Activated CD4-positive, alpha-beta T cell treated with anti-CD3 and anti-CD28 coated beads, Interleukin-2, amount 50 U/mL, for 48 hours (primary cell): ENCODE measurements at regions not wholly inside any gene's neighbourhood (a gene's known extent, or its start where the extent isn't known, plus 50 kb on each side); places are given as distances from the start of the nearest gene placed in this dataset.
"Not testable (repeated sequence)": the region's sequence is repeated elsewhere in the genome, so short reads cannot be mapped to it uniquely, and the experiment has no call there.

ENCODE experiments used
- DNase-seq, 2 experiments: peaks; one replicate each; pipeline ENCODE4 v3.0.0-alpha.2; 2020

DNA sequence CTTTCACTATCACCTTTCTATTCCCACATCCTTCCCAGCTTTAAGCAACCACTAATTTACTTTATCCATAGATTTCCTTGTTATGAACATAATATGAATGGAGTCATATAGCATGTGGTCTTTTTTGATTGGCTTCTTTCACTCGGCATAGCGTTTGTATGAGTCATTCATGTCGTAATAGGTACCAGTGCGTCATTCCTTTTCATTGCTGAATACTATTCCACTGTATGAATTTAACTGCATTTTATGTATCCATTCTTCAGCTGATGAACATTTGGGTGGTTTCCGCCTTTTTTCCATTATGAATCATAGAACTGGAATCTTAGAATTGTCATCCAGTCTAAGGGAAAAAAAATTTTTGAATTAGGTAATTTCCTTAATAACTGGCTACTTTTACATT is 411.3 kb upstream of the AUTS2 start:
- DNase-seq, result no peak

DNA sequence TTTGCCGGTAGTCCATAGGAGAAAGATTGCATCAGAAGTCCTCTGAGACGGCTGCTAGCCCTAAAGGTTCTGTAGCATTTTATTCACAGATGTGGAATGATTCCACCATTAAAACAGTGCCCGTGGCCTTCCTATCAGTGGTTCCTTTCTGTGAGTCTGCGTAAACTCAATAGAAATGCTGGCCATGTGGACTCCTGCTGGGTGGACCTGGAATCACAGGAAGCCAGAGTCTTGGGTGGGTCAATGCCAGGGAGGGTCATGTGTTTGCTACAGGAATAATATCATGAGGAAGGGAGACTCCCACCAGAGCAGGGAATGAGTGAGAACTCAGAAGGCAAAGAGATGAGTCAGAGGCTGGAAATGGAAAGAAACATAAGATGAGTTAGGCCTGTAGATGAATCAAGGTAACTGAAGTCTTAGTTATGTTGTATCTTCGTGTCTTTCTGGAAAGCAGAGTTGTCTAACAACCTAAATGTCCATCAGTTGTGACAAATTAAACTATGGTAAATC is 410.4 kb upstream of the AUTS2 start:
- no peak for DNase-seq

DNA sequence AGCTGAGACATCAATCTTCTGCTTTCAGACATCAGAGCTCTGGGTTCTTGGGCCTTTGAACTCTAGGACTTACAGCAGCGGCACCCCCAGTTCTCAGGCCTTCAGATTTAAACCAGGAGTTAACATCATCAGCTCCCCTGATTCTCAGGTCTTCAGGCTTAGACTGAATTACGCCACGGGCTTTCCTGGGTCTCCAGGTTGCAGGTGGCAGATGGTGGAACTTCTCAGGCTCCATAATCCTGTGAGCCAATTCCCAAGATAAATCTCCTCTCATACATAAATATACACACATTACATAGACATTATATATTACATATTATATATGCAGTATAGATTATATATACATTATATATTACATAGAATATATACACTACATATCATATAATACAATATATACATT is 408.9 kb upstream of the AUTS2 start:
- DNase-seq, result no peak

DNA sequence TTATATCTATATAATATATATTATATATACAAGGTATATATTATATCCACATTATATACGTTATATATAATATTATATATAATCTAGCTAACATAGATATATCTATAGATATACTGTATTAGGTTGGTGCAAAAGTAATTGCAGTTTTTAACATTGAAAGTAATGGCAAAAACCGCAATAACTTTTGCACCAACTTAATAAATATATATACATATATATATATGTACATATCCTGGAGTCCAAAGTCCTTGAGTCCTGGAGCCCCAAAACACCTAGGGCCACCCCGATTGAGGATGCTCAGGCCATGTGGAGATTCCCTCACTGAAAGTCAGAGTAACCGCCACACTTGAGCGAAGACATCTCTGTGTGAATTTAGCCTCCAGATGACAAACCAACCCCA is 408.2 kb upstream of the AUTS2 start:
- DNase-seq, result no peak

DNA sequence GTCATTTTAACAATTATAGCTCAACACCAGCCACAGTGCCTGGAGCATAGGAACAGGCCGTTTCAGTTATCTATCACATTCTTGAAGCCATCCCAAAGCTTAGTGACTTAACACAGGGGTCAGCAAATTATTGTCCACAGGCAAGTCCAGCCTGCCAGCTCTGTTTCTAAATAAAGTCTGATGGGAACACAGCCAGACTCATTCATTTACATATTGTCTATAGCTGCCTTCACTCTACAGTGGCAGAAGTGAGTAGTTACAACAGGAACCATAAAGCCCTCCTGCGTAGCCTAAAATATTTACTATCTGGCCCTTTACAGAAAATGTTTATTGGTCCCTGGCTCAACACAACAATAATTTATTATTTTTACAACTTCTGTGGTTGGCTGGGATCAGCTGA is 407.5 kb upstream of the AUTS2 start:
- no peak for DNase-seq

DNA sequence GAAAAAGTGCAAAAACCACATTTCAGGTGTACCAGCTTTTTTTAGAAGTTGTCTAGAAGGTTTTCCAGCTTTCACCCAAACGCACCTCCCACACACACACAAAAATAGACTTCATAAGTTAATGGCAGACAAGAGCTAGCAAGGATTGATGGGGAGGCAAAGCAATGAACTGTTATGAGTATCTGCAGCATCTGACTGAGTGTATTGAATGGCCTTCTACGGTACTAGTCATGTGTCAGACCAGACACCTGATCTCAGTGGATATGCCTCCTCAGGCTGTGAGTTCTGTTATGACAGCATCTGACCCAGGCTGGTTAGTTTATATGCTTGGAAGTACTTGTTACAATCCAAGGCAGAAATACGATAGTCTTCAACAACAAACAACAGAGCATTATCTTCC is 406.1 kb upstream of the AUTS2 start:
- no peak for DNase-seq

DNA sequence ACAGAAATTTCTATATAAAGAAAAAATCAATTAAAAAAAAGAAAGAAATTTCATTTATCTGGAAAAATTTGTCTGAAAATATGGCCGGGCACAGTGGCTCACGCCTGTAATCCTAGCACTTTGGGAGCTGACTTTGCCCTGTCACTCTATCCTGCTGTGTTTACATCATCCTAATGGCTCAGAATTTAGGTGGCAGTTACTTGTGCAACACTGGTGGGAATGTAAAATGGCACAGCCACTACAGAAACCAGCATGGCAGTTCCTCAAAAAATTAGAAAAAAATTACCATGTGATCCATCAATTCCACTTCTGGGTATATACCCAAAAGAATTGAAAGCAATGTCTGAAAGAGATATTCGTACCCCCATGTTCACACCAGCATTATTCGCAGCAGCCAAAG is 405.2 kb upstream of the AUTS2 start:
- DNase-seq, result no peak

DNA sequence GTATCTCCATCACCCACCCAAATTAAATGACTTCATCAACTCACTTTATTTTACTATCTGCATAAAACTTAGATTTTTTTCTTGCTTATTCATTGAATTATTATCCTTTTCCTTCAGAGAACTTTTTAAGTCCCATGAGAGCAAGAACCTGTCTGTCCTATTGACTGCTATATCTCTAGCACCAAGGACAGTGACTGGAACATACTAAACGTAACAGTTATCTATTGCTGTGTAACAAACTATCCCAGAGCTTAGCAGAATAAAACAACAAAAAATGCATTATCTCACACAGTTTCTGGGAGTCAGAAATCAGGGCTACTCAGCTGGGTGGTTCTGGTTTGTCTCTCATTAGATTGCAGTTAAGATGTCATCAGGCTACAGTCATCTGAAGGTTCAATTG is 401.7 kb upstream of the AUTS2 start:
- DNase-seq, result no peak

DNA sequence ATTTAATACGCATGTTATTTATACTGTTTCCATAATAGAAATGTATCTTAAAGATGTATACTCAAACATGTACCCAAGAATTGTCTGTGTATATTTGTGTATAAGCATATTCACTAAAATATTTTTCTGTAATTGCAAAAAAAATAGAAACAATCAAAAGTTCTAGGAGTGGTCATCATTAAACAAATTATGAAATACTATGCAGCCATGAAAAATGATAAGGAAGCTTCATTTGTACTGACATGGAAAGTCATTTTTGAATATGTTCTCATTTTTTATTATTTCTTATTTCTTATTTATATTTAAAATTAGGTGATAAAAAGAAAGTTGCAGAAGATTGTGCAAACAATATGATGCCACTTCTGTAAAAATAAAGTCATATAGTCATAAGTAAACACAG is 400.0 kb upstream of the AUTS2 start:
- DNase-seq, result no peak

DNA sequence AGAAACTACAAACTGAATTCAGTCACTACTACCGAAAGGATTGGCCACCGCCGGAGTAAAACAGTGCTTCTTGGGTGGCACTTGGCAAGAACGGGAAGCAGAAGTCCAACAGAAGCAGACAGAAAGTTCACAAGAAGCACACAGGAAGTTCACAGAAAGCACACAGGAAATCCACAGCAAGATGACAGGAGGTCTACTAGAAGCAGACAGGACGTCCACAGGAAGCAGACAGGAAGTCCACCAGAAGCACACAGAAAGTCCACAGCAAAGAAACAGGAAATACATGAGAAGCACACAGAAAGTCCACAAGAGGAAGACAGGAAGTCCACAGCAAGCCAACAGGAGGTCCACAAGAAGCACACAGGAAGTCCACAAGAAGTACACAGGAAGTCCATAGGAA is 399.2 kb upstream of the AUTS2 start:
- no peak for DNase-seq

DNA sequence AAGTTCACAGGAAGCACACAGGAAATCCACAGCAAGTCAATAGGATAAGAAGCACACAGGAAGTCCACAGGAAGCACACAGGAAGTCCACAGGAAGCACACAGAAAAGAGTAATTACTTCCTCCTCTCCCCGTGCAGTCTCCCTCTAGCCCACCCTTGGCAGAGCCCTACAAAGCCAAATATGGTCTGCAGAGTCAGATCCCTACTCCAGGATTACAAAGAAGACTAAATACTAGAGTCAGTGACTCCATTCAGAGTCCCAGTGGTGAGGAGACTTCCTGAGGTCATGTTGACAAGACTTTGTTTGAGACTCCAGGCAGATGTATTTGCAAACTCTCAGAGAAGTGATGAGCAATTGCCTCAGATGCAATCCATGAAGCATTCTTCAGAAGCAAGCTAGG is 398.6 kb upstream of the AUTS2 start:
- no peak for DNase-seq

DNA sequence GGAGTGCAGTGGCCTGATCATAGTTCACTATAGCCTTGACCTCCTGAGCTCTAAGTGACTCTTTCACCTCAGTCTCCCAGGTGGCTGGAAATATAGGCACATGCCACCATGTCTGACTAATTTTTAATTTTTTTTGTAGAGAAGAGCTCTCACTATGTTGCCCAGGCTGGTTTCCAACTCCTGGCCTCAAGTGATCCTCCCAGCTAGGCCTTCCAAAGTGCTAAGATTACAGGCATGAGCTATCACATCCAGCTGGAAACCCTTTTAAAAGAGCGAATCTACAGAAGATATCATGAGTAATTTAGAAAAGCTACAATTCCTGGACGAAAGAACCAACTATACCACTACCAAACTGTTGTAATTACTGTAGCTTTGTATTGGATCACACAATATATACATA is 394.4 kb upstream of the AUTS2 start:
- no peak for DNase-seq

DNA sequence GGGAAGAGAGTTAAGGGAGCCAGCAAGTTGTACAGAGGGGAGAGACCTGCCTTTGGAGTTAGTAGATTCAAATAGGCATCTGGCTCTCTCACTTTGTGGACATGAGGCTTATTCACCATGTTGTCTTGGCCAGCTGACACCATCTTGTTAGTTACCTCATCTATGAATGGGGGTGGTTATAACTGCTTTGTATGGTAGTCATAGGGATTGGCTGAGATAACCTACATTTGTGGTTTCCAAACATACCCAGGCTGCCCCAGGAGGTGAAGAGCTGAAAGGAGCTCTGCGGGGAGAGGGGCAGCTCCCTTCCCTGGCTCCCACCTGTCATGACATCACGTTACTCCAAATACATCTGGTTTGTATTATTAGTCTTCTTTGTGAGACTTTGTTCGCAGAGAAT is 393.3 kb upstream of the AUTS2 start:
- no peak for DNase-seq

DNA sequence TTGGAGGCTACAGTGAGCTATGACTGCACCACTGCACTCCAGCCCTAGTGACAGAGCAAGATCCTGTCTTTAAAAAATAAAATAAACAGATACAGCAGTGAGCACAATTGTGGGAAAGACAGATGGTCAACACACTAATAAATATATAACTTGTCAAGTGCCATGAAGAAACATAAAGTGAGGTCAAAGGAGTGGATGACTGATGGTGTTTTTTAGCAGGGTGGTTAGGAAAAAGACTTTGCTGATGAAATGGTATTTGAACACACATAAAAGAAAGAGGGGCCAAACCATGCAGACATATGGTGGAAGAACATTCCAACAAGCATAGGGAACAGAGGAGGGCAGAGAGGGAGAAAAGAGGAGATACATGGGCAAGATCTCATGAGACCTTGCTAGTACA is 392.7 kb upstream of the AUTS2 start:
- no peak for DNase-seq

DNA sequence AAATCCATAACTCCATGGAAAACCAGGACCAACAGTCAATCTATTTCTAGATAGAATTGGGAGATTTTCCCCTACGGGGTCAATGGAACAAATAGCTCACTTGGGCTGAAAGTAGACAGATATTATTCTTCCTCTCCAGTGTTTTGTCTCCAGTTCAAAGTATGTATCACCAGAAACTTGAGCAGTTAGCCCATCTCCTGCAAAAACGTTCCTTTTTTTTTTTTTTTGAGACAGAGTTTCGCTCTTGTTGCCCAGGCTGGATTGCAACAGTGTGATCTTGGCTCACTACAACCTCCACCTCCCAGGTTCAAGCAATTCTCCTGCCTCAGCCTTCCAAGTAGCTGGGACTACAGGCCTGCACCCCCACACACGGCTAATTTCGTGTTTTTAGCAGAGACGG is 390.0 kb upstream of the AUTS2 start:
- DNase-seq, result no peak

DNA sequence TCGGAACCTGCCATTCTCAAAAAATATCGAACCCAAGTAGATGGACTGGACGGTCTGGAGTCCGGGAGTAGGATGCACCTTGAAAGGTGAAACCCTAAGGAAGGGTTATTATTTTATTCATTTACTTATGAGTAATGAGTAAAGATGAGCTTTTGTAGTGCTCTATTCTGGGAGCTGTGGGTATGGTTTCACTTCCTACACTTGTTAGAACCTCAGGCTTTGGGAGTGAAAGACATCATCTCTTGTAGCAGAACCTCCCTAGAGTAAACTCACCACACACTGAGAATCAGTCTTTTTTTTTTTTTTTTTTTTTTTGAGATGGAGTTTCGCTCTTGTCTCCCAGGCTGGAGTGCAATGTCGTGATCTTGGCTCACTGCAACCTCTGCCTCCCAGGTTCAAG is 389.4 kb upstream of the AUTS2 start:
- no peak for DNase-seq

DNA sequence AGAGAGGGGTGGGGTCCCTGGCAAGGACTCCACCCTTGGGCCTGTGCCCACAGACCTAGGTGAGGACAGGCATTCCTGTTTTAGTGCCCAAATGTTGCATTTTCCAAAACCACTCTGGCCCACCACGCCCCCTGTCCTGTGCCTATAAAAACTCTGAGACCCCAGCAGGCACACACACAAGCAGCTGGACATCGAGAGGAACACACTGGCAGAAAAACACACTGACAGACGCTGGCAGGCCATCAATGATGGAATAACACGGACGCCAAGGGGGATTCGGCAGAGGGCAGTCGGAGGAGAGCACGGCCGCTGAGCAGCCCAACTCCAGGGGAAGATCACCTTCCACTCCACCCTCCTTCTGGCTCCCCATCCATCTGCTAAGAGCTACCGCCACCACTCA is 386.9 kb upstream of the AUTS2 start:
- no peak for DNase-seq

DNA sequence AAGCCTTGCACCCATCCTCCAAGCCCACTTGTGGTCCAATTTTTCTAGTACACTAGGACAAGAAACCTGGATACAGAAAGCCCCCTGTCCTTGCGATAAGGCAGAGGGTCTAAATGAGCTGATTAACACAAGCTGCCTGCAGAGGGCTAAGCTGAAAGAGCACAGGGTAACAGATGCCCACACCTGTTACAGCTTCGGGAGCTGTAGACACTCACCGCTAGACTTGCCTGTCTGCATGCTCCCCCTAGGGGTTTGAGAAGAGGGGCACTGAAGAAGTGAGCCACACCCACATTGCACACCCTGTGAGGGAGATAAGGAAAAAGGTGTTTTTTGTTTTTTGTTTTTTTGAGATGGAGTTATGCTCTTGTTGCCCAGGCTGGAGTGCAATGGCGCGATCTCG is 386.5 kb upstream of the AUTS2 start:
- no peak for DNase-seq

DNA sequence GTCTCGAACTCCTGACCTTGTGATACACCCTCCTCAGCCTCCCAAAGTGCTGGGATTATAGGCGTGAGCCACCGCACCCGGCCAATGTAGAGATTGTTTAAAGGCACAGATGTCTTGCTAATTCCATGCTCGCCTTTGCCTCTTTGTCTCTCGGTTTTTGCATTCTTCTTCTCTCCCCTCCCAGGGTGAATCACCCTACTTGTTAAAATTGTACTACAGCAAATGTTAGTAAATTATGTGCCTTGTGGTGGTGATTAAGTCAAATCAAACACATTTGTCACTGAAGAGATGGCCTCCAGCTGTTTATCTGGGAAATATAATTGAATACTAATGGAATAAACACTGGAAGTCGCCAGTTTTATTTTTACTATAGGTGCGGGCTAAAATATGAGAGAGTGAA is 384.4 kb upstream of the AUTS2 start:
- no peak for DNase-seq

DNA sequence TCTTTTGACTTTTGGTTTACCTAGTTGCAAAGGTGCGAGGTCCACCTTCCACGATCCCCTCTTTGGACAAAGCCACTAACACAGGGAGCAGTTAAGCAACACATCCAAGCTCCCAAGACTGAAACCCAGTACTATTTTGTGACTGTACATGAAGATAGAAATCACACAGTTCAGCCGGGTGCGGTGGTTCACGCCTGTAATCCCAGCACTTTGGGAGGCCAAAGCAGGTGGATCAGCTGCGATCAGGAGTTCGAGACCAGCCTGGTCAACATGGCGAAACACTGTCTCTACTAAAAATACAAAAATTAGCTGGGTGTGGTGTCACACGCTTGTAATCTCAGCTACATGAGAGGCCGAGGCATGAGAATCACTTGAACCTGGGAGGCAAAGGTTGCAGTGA is 382.8 kb upstream of the AUTS2 start:
- DNase-seq, result not testable (repeated sequence)

DNA sequence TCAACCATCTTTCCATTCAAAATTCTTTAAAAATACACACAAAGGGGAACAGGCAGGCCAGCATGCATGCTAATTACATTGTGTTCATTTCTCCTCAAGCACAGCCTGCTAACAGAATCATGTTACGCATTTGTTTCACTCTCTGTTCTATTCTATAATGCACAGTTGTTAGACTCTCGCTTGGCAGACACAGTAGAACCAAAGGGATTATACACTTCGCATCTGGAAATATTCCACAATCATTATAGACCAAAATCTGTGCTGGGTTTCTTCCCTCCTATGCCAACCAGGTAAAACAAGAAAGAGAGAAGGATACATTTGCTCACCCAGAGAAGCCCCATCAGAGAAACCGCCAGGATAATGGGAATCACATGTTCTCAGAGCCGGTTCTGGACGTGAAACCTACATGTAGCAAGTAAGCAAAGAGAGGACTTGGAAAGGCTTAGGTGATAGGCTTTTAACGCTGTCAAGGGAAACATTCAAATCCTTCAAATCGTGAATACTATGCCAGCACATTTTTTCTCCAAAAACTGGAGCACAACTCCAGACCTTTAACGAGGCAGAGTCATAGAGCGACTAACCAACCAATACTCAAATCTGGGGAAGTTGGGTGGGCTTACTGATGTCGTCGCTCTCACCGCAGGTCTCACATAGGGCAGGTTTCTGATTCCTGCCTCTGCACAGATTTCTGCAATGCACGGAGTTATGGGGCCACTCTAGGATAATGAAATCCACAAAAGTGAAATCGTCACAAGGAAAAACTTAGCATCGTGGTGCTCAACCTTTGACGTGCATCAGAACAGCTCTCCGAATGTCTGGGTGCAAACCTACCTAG is 380.5 kb upstream of the AUTS2 start:
- no peak for DNase-seq

DNA sequence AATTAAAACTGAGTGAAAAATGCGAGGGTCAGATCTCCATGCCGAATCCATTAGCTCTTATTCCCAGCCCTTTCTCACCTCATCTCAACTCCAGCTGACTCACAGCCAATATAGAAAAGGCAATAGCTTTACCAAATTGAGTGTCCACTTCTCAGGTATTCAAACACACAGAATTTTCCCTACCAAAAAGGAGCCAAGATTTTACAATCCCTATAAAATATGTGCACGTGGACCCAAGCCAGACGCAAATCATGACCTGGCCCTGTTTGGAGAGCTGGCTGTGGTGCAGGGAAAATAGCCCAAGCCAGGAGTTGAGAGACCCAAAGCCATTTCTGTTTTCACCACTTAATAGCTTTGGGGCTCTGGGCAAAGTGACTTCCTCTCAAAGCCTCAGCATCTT is 379.7 kb upstream of the AUTS2 start:
- no peak for DNase-seq

DNA sequence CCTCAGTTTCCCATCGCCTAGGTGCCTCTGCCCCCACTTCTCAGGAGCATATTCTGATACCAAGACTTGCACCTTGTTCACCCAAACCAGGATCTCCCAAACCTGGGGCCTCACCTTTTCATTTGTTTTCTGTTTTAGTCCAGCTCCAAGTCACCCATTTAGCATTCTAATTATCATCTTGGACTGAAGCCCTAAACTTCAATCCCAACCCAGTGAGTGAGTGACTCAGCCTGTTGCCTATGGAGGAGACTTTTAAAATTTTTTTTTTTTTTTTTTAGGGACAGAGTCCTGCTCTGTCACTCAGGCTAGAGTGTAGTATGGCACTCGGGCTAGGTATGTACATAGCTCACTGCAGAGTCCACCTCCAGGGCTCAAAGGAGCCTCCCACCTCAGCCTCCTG is 378.9 kb upstream of the AUTS2 start:
- no peak for DNase-seq

DNA sequence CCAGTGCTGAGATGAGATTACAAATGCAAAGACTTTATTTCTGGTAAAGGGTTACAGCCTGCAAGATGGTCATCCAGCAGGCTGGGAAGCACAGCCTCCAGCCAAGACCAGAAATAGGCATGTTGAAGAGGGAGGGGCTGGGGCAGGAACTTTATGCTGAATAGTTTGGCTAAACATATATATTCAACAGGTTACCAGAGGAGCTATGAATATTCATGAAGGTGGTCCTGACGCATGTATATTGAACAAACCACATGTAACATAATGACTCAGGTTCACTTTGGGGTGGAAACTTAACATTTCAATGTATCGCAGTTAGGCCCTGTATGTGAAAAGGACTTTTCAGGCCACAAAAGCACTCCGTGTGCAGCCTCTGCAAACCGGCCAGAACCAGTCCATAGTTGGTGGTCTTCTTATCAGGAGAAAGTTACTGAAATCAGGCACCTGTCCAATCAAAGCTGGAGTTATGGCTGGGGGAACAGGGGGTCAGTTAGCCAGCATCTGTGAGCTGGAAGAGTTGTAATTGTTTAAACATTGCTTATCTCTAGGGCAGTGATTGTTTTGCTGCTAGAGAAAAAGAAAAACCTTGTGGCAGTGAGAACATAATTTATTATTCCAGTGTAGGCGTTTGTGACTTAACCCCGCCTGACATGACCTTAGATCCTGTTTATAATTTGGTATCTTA is 372.9 kb upstream of the AUTS2 start:
- no peak for DNase-seq
